ENCODE measurements at regions not wholly inside any gene's neighbourhood (a gene's known extent, or its start where the extent isn't known, plus 50 kb on each side); places are given as distances from the start of the nearest gene placed in this dataset.

DNA sequence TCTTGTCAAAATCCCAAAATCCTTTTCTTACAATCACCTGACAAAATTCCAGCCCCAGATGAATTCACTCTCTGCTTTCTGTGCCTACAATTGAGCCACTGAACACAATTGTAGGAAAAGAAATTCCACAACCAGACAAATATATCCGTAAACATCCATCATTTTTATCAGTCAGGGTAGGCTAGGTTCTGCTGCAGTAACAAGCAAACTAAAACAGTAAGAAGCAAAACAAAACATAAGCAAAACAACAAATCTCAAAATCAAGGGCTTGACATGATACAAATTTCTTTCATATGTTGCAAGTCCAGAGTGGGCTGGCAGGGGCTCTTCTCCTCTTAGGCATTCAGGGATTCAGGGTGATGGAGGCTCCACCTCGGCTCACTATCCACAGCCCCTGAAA is 114.2 kb upstream of the MAN2A1 start:
- TF ChIP-seq POLR2AphosphoS5 (IDR thresholded peaks at IDR 0.05; ENCODE audit: low read depth, low read length) (no peak), CTCF (IDR thresholded peaks at IDR 0.05 in 2 of 3, conservative IDR thresholded peaks at IDR 0.05 in 1 of 3; ENCODE audit: borderline replicate concordance in 1 of 3, insufficient read depth in 1 of 3, low read depth in 2 of 3, low read length in 2 of 3) (no peak), ELF1 (IDR thresholded peaks at IDR 0.05; ENCODE audit: borderline replicate concordance, low read depth) (no peak), POLR2A (IDR thresholded peaks at IDR 0.05; ENCODE audit: borderline replicate concordance, extremely low read depth, insufficient read depth, insufficient read length) (no peak)
- TF ChIP-seq, protein P1, sequence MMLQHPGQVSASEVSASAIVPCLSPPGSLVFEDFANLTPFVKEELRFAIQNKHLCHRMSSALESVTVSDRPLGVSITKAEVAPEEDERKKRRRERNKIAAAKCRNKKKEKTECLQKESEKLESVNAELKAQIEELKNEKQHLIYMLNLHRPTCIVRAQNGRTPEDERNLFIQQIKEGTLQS (IDR thresholded peaks at IDR 0.05), result no peak

Data from HCT116 (cell line).